ENCODE measurements at regions not wholly inside any gene's neighbourhood (a gene's known extent, or its start where the extent isn't known, plus 50 kb on each side); places are given as distances from the start of the nearest gene placed in this dataset.
"Not testable (repeated sequence)": the region's sequence is repeated elsewhere in the genome, so short reads cannot be mapped to it uniquely, and the experiment has no call there.

GRCh38 chr20:12698817-12699216 lies 310.0 kb upstream of the SPTLC3 start:
- DNase-seq: no peak

- DNase-seq: no peak
Measured at GRCh38 chr20:12699374-12700228, 309.2 kb upstream of the SPTLC3 start.

GRCh38 chr20:12700701-12701100 lies 308.1 kb upstream of the SPTLC3 start:
- no peak for DNase-seq

GRCh38 chr20:12702312-12702711 lies 306.5 kb upstream of the SPTLC3 start:
- no peak for DNase-seq

- DNase-seq: no peak
Measured at GRCh38 chr20:12715371-12715770, 293.4 kb upstream of the SPTLC3 start.

GRCh38 chr20:12715991-12716680 lies 292.6 kb upstream of the SPTLC3 start:
- DNase-seq: no peak

- DNase-seq: no peak
Measured at GRCh38 chr20:12717061-12717460, 291.7 kb upstream of the SPTLC3 start.

GRCh38 chr20:12718619-12719018 lies 290.2 kb upstream of the SPTLC3 start:
- no peak for DNase-seq

- DNase-seq: no peak
Measured at GRCh38 chr20:12721636-12722035, 287.1 kb upstream of the SPTLC3 start.

GRCh38 chr20:12722091-12722490 lies 286.7 kb upstream of the SPTLC3 start:
- DNase-seq: no peak

- DNase-seq: no peak
Measured at GRCh38 chr20:12723811-12724210, 285.0 kb upstream of the SPTLC3 start.

- no peak for DNase-seq
Measured at GRCh38 chr20:12728782-12729181, 280.0 kb upstream of the SPTLC3 start.

- no peak for DNase-seq
Measured at GRCh38 chr20:12729326-12729725, 279.4 kb upstream of the SPTLC3 start.

- no peak for DNase-seq
Measured at GRCh38 chr20:12733811-12734210, 275.0 kb upstream of the SPTLC3 start.

GRCh38 chr20:12737497-12737896 lies 271.3 kb upstream of the SPTLC3 start:
- no peak for DNase-seq

- DNase-seq: no peak
Measured at GRCh38 chr20:12737900-12738299, 270.9 kb upstream of the SPTLC3 start.

- DNase-seq: no peak
Measured at GRCh38 chr20:12740647-12741046, 268.1 kb upstream of the SPTLC3 start.

- DNase-seq: no peak
Measured at GRCh38 chr20:12744037-12744436, 264.7 kb upstream of the SPTLC3 start.

GRCh38 chr20:12748359-12748994 lies 260.3 kb upstream of the SPTLC3 start:
- DNase-seq: no peak

GRCh38 chr20:12750221-12750620 lies 258.6 kb upstream of the SPTLC3 start:
- no peak for DNase-seq

- not testable (repeated sequence) for DNase-seq
Measured at GRCh38 chr20:12752900-12753693, 255.7 kb upstream of the SPTLC3 start.

GRCh38 chr20:12753742-12754141 lies 255.0 kb upstream of the SPTLC3 start:
- DNase-seq: not testable (repeated sequence)

GRCh38 chr20:12759493-12759892 lies 249.3 kb upstream of the SPTLC3 start:
- not testable (repeated sequence) for DNase-seq

Measured in NCI-H226 (cell line).